HFF-Myc (cell line): ENCODE measurements at regions not wholly inside any gene's neighbourhood (a gene's known extent, or its start where the extent isn't known, plus 50 kb on each side); places are given as distances from the start of the nearest gene placed in this dataset.
A peak's percentile ranks its signal among the peaks of the same experiment; 100 is the strongest.

Source experiments
- DNase-seq: peaks from one replicate; pipeline ENCODE4 v3.0.0-alpha.2; 2011; ENCODE audit warnings: low read depth; ENCODE audit errors: extremely low read depth
- H3K4me3 ChIP-seq: replicated peaks from 2 replicates; pipeline ENCODE4 v1.5.1; 2011; ENCODE audit warnings: low read depth, mild to moderate bottlenecking, control low read depth, low read length
- CTCF ChIP-seq: IDR thresholded peaks from 2 replicates; pipeline ENCODE4 v1.5.1; 2012; ENCODE audit warnings: mild to moderate bottlenecking, low read depth, low read length, control low read depth; ENCODE audit errors: missing control alignments

- DNase-seq: no peak
- TF ChIP-seq CTCF: no peak
- H3K4me3 ChIP-seq: no peak overlapping the region
These were observed 107.4 kb upstream of the ANK2 start for GRCh38 chr4:112942077-112942476.

- no peak overlapping the region for H3K4me3 ChIP-seq
- TF ChIP-seq CTCF: no peak
- DNase-seq: no peak
These were observed 106.5 kb upstream of the ANK2 start for GRCh38 chr4:112942997-112943396.

- TF ChIP-seq CTCF: no peak
These were observed 105.4 kb upstream of the ANK2 start for GRCh38 chr4:112944006-112944405.

GRCh38 chr4:112946127-112946526 is 103.3 kb upstream of the ANK2 start:
- DNase-seq: no peak
- no peak for TF ChIP-seq CTCF
- H3K4me3 ChIP-seq: no peak overlapping the region

More at GRCh38 chr4:112944006-112944405, 105.4 kb upstream of the ANK2 start:
- no peak overlapping the region for H3K4me3 ChIP-seq
- DNase-seq: no peak

- no peak for DNase-seq
- no peak overlapping the region for H3K4me3 ChIP-seq
- TF ChIP-seq CTCF: no peak
These were observed 101.8 kb upstream of the ANK2 start for GRCh38 chr4:112947616-112948015.

- H3K4me3 ChIP-seq: no peak overlapping the region
- DNase-seq: no peak
- TF ChIP-seq CTCF: peak; percentile 20
These were observed 97.8 kb upstream of the ANK2 start for GRCh38 chr4:112951362-112952312.
